ENCODE measurements at regions not wholly inside any gene's neighbourhood (a gene's known extent, or its start where the extent isn't known, plus 50 kb on each side); places are given as distances from the start of the nearest gene placed in this dataset.

DNA sequence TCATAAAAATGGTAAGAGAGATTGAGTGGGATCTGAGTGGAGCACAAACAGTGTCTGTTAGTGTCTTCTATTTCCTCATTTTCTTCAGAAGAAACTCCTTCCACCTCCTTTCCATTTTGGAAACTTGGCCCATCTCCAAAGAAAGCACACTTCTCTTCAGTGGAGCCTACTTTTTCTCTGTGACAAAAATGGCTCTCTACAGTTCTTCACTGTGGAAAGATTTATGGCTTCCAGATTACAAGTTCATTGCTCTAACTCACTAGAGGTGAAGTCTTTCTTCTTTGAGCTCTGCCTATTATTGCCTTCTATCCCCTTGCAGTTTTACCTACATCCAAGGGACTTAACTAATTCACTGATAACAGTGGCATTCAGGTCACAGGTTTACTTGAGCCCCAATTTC is 325.8 kb downstream of the ANTXR2 start:
- Histone ChIP-seq H3K27ac (ENCODE audit: low read depth in 1 of 2, low read length in 2 of 2) (no peak overlapping the region), H3K4me3 (ENCODE audit: low read length) (no peak overlapping the region), H3K9me3 (ENCODE audit: control insufficient read depth in 1 of 2, insufficient read depth in 1 of 2, low read length in 2 of 2) (peaks cover 0 to 3% of the 10 kb centered on the region in 2 experiments), H3K36me3 (ENCODE audit: insufficient read depth, low read length) (no peaks in the 10 kb centered on the region), H3K4me1 (ENCODE audit: insufficient read depth, low read length) (no peaks in the 10 kb centered on the region), H3K27me3 (ENCODE audit: control insufficient read depth in 1 of 2, insufficient read depth in 2 of 2, low read length in 2 of 2) (no peaks in the 10 kb centered on the region)
- H3K4me1 Mint-ChIP-seq (ENCODE audit: low read depth): no peaks in the 10 kb centered on the region
- no peaks in the 10 kb centered on the region for H3K9me3 Mint-ChIP-seq
- no peaks in the 10 kb centered on the region for H3K36me3 Mint-ChIP-seq (ENCODE audit: low read depth)
- ChIA-PET POLR2A (no interaction called here), CTCF (no interaction called here)
- DNase-seq: no peak
- H3K27ac Mint-ChIP-seq: no peak overlapping the region
- no peak for TF ChIP-seq CTCF (IDR thresholded peaks at IDR 0.05)
- ATAC-seq (ENCODE audit: poor library complexity): no peak
- no peaks in the 10 kb centered on the region for H3K27me3 Mint-ChIP-seq
- H3K4me3 Mint-ChIP-seq: no peak overlapping the region
- intact Hi-C loops (cut with DNase I, micrococcal nuclease): no loop called here

- Histone ChIP-seq H3K36me3 (ENCODE audit: insufficient read depth, low read length) (no peaks in the 10 kb centered on the region), H3K9me3 (ENCODE audit: control insufficient read depth in 1 of 2, insufficient read depth in 1 of 2, low read length in 2 of 2) (no peaks in the 10 kb centered on the region), H3K4me3 (ENCODE audit: low read length) (no peak overlapping the region), H3K27ac (ENCODE audit: low read depth in 1 of 2, low read length in 2 of 2) (no peak overlapping the region), H3K4me1 (ENCODE audit: insufficient read depth, low read length) (no peaks in the 10 kb centered on the region), H3K27me3 (ENCODE audit: control insufficient read depth in 1 of 2, insufficient read depth in 2 of 2, low read length in 2 of 2) (no peaks in the 10 kb centered on the region)
- no peaks in the 10 kb centered on the region for H3K9me3 Mint-ChIP-seq
- no peak overlapping the region for H3K27ac Mint-ChIP-seq
- ATAC-seq (ENCODE audit: poor library complexity) (no peak), DNase-seq (no peak)
- H3K36me3 Mint-ChIP-seq (ENCODE audit: low read depth): no peaks in the 10 kb centered on the region
- intact Hi-C loops (cut with DNase I, micrococcal nuclease): no loop called here
- no peaks in the 10 kb centered on the region for H3K4me1 Mint-ChIP-seq (ENCODE audit: low read depth)
- ChIA-PET CTCF (no interaction called here), POLR2A (no interaction called here)
- H3K27me3 Mint-ChIP-seq: no peaks in the 10 kb centered on the region
- TF ChIP-seq CTCF (IDR thresholded peaks at IDR 0.05): no peak
- no peak overlapping the region for H3K4me3 Mint-ChIP-seq
Observed at GRCh38 chr4:79743014-79743413, 330.0 kb downstream of the ANTXR2 start.

DNA sequence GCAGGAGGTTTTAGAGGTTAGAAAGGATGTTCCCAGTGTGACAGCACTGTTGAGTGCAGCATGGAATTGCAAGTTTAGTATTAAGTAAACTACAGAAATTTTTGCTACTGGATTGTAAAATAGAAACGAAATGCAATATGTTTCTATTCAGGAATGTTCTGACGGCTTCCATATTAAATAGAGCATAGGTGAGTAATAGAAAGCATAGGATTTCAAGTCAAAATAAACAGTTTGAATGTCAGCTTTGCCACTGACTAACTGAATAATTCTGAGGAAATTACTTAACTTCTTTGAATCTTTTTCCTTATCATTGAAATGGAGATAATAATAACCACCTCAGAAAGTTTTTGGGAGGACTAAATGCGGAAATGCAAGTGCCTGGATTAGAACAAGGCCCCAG is 331.9 kb upstream of the GK2 start:
- ChIA-PET CTCF (no interaction called here), POLR2A (no interaction called here)
- H3K27ac ChIP-seq (ENCODE audit: low read depth in 1 of 2, low read length in 2 of 2): no peak overlapping the region
- Mint-ChIP-seq H3K27ac (no peak overlapping the region), H3K4me1 (ENCODE audit: low read depth) (no peaks in the 10 kb centered on the region), H3K36me3 (ENCODE audit: low read depth) (no peaks in the 10 kb centered on the region), H3K27me3 (no peaks in the 10 kb centered on the region), H3K4me3 (no peak overlapping the region), H3K9me3 (no peaks in the 10 kb centered on the region)
- no peaks in the 10 kb centered on the region for H3K36me3 ChIP-seq (ENCODE audit: insufficient read depth, low read length)
- H3K4me3 ChIP-seq (ENCODE audit: low read length): no peak overlapping the region
- H3K27me3 ChIP-seq (ENCODE audit: control insufficient read depth in 1 of 2, insufficient read depth in 2 of 2, low read length in 2 of 2): no peaks in the 10 kb centered on the region
- H3K9me3 ChIP-seq (ENCODE audit: control insufficient read depth in 1 of 2, insufficient read depth in 1 of 2, low read length in 2 of 2): no peaks in the 10 kb centered on the region
- intact Hi-C loops (cut with DNase I, micrococcal nuclease): no loop called here
- ATAC-seq (ENCODE audit: poor library complexity) (no peak), DNase-seq (no peak)
- no peaks in the 10 kb centered on the region for H3K4me1 ChIP-seq (ENCODE audit: insufficient read depth, low read length)
- TF ChIP-seq CTCF (IDR thresholded peaks at IDR 0.05): no peak
